Activated CD4-positive, CD25-positive, alpha-beta regulatory T cell (primary cell): ENCODE measurements at regions not wholly inside any gene's neighbourhood (a gene's known extent, or its start where the extent isn't known, plus 50 kb on each side); places are given as distances from the start of the nearest gene placed in this dataset.

Experiments used
- DNase-seq, 4 experiments: peaks; one replicate each; lab custom pipeline; 2025; lab: John Stamatoyannopoulos, UW

DNA sequence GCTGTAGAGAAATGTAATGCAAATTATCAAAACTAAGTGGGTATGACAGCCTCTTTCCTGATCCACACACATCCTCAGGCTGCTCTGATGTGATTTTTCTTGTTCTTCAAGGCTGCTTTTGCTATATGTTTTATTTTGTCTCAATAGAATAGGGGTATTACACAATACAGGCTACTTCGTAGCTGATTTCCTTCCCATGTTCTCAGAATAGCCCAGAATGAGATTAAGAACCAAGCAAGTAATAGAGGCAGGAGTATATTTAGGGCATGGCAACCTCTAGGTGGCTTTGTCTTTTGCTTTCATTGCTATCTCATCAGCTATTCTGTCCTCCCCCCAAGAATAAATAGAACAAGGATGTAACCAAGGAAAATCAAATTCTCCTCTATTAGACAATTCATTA, 241.8 kb downstream of the ALDH8A1 start:
- DNase-seq: no peak

DNA sequence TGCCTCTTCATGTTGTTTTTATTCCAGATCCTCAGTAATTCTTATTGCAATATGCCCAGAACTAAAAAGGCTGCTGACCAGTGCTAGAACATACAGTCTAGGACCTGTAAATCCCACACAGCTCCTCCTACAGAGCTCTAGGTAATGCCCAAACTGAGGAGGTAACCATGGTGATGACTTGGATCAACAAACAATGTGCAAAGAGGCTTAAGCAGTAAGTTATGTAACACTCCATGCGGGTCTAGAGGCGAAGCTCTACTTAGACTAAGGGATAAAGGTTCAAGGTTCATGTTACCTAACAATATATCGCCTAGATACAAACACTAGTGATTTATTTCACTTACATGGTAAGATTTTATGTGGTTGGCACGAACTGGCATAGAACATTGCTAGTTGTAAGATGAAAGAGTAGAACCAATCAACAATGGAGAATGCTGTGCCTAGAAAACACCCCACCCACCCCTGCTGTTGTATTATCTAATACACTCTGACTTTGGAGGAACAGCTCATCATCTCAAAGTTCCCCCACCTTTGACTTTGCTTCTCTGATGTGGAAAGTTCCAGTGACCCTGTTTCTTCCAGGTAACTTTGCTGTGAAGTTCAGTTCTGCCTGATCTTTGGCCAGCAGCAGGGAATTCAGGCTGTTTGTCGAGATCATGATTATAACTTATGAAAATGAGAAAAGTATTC, 242.4 kb downstream of the ALDH8A1 start:
- no peak for DNase-seq

DNA sequence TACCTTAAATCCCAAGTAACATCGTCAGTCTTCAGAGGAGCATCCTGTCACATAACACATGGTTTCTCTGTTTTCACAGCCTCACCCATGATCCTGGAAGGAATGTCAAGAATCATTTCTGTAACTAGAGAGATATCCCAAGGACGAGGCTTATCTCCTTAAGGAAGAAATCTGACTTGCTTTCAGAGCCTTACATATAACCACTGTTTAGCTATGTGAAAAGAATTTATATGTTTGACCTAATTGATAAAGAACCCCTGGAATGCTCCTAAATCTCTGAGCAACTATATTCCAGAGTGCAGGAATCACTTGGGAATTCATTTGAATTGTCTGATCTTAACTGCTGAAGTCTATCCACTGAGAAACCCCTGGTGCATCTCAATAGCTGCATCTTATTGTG, 243.1 kb downstream of the ALDH8A1 start:
- DNase-seq: no peak

DNA sequence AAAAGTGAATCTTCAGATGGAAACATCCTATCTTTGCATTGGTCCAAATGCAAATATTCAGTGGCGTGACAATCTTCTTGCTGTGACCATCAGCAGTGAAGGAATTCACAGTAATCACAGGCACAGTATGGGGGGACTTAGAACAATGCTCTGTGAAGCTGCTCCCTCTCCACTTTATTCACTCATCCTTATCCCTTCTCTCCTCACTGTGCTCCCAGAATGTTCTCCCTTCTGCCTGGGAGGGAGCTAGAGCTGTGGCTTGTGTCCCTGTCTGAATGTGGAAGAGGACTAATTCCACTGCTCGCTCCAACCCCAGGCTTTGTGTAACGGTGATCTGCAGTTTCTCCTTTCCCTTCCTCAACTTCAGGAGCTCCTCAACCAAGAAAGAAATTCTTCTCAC, 243.7 kb downstream of the ALDH8A1 start:
- no peak for DNase-seq

DNA sequence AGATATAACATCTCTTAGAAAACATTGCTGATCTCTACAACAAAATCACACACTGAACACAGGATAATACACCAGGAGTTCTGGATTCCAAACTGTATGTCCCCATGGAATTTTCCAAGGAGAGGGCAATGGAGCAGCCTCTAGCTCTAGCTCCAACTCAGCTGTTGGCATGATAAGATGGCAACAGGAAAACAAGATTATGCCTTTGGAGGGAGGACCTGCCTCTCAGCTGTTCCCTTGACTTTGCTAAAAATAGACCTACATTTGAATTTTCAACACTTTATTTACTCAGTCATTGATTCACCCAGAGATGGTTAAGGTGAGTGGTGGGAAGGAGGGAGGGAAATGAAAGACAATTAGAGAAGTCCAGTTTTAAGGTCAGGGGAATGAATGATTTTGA, 246.7 kb downstream of the ALDH8A1 start:
- DNase-seq: no peak

DNA sequence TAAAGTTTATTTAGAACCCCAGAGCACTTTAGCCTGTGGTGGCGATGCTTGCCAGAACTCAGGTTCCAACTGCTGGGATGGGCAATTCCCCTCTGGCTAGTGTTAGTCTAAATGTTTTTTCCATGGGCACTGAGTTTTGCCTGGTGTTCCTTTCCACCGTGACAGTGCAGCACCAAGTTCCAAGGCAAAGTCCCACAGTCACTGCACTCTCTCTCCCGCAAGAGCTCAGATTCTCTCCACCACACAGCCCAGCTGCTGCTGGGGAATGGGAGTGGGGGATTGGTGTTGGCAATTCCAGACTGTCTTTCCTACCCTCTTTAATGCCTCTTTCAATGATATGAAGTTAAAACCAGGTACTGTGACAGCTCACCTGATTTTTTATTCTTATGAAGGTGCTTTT, 247.6 kb downstream of the ALDH8A1 start:
- DNase-seq: no peak

DNA sequence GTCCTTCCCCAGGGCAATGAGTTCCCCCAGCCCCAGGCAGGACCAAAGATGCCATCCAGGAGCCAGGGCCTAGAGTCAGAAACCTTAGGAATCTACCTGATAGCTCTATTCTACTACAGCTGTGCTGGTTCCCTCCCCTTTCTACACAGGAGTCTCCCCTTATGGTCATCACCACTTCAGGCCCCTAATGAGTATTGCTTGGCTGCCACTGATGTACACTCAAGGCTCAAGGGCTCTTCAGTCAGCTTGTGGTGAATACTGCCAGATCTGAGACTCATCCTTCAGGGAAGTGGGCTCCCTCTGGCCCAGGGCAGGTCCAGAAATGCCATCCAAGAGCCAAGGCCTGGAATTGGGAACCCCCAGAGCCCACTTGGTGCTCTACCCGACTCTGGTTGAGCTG, 248.6 kb downstream of the ALDH8A1 start:
- no peak for DNase-seq

DNA sequence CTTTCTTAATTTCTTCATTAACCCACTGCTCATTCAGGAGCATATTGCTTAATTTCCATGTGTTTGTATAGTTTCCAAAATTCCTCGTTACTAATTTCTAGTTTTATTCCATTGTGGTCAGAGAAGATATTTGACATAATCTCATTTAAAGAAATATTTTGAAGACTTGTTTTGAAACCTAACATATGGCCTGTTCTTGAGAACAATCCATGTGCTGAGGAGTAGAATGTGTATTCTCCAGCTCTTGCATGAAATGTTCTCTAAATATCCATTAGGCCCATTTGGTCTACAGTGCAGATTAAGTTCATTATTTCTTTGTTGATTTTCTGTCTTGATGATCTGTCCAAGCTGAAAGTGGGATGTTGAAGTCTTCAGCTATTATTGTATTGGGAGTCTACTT, 251.7 kb downstream of the ALDH8A1 start:
- DNase-seq: no peak

DNA sequence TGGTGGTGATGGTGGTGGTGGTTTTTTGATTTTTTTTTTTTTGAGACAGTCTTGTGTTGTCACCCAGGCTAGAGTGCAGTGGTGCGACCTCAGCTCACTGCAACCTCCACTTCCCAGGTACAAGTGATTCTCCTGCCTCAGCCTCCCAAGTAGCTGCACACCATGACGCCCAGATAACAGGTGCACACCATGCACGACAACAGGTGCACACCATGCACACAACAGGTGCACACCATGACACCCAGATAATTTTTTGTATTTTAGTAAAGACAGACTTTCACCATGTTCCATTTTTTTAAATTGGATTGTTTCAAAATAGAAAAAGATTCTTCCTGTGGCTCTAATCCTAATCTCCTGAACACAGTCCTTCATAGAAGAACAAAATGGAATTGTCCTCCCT, 257.9 kb downstream of the ALDH8A1 start:
- no peak for DNase-seq

DNA sequence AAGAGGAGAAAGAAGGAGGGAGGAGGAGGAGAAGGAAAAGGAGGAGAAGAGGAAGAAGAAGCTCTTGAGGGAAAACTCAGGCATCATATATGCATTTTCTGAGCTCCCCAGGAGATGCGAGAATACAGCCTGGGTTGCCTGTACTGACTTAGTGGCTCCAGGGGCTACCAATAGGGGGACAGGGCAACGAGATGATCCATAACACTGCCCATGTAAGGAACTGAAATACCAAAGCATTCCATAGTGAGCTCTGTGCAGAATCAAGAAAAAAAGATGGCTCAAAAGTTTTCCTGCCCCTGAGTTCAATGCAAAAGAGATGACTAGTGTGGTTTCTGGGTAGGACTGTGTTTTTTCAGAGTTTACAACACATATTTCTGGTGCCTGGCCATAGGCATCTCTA, 258.7 kb downstream of the ALDH8A1 start:
- DNase-seq: no peak

DNA sequence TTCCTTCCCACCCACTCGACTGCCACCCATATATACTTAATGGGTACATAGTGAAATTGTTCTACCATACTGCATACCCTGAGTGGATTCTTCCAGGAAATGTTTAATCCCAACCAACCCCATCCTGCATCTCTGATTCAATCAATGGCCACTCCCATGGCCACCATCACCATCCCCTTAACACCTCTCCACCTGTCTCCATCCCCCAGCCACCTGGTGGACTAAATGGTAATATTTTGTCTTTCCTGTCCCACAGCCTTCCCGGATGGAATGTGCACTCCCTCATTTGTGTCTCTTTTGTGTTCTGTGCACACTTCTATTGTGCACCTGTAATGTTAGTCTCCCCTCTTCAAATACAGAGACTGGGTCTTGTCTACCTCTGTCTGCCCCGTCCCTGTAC, 259.9 kb downstream of the ALDH8A1 start:
- DNase-seq: no peak

DNA sequence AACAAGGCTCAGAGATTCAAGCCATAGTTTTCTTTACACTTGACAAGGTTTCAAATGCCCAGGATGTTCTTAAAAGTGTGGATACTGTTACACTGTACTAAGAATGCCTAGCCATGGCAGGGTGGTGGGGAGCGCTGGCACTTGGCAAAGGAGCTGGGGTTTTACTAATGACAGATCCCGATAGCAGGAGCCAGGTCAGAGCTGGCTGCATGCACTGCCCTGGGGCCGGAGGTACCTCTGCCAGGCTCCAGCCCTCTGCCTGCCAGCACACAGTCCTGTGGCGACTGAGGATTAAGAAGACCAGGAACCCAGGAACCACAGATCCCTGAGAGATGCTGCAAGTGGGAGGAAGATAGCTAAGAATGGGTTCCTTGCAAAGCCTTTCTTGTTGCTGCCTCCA, 260.3 kb downstream of the ALDH8A1 start:
- DNase-seq: no peak

DNA sequence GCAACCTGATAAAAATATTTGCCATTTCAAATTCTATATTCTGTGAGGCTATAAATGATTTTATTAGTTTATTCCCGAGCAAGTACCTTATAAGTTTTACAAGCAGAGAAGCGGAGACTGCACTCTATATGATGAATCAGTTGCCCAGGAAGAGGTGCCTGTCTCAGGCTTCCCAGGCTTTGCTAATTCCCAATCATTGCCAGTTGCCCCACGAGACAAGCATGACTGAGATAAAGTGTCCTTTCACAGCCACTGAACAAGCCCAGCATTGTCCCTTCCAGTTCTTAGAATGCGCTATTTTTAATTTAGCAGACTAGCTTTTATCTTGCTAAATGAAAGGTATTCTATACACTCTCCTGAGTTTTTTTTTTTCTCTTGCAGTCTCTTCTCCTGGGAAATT, 260.7 kb downstream of the ALDH8A1 start:
- DNase-seq: no peak

DNA sequence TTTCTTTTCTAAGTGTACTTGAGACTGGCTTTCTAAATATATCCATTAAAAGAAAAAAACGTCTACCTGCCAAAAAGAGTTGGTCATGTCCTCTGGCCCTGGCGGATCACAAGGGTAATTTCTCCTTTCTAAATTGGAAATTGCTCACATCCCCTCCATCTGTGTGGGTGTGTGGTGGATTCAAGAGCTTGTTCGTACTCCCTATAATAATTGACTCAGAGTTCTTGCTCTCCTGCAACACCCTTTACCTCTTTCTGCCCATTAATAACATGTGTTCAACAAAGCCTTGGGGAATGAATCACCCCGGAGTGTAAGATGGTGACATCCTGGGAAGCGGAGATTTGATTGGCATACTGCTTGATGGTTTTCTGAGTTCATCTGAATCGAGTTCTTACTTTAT, 263.8 kb downstream of the ALDH8A1 start:
- no peak for DNase-seq

DNA sequence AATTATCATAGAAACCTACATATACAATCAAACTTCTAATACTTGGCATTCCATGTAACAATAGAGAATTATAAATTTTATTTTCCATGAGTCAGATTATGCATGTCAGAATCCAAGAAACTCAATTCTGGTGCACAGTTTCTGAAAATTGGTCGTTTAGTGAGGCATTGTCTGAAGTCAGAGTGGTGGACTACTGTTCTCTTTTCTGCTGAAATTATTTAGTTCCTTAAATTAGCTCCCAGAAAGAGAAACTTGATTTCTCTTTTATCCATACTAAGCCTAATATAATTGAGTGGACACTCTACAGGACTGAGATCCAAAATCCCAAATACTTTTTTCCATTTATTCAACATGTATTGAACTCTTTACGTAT, 265.5 kb downstream of the ALDH8A1 start:
- no peak for DNase-seq

DNA sequence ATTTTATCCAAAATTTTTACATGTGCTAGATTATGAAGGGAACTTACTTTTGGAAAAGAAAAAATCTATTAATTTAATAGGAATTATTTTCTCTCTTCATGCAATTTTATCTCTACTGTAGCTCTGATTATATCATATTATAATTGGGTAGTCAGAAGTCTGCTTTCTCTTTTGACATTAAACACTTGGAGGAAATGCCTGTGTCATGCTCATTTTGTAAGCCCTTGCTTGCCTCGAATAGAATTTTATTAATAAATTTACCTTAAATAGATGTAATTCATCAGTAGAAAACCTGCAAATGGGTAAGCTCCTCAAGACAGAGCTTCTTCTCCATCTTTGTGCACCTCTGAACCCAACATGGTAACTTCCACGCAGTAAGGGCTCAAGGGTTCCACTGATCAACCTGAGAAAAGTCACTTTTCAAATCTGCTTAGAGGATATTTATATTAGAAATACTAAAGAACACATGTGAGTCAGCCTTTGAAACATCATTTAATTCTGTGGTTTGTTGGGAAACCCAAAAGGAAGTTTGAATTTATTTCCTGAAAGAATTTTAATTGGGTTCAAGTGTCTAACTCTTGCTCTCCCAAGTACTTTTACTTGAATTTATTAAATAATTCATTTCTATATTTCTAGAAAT, 266.0 kb downstream of the ALDH8A1 start:
- no peak for DNase-seq

DNA sequence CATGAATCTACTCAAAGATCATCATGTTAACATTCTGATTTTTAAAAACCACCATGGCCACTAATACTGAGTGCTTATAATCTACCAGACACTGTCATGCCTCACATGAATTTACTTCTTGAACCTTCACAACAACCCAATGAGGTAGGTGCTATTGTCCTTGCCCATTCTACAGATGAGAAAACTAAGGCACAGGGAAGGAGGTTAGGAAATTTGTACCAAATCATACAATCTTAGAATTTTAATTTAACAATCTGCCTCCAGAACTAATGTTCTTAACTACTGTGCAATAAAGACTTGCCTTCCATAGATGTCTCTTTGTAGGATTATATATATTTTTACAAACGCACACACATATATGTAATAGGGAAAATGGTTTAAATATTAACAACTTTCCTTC, 269.5 kb downstream of the ALDH8A1 start:
- DNase-seq: no peak

DNA sequence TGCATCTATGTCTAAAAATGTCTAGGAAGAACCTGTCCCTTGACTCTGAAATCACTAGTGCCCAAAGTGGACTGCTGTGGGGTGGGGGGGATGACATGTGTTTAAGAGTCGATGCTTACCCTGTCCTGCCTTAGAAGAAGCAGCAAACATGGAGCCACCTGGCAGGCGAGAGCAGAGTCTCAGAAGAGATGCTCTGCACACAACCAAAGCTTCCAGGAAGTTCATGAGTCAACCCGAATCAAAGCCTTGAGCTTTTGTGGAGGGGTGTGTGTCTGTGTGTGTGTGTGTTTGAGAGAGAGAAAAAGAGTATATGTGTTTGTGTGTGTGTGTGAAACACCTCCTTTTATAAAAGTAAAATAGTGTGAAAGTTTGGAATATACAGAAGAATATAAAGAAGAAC, 269.9 kb downstream of the ALDH8A1 start:
- DNase-seq: no peak

DNA sequence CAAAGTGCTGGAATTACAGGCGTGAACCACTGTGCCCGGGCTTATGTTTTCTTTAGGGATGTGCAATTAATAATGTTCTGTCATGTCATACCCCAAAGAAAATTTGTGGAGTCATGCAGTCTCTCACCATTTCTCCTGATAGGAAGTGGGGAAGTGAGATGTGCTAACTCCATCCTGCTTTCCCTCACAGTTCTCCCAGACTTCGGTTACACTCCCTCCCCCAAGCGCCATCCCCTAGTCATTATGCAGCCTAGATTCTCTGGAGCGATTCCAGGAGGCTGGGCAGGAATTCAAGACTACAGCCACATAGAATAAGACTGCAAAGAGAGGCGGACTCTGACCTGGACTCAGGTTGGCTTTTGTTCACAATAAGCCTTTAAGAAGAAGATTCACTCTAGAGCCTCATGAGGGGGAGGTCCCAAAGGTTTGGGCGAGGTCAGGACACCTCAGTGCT, 271.4 kb downstream of the ALDH8A1 start:
- no peak for DNase-seq

DNA sequence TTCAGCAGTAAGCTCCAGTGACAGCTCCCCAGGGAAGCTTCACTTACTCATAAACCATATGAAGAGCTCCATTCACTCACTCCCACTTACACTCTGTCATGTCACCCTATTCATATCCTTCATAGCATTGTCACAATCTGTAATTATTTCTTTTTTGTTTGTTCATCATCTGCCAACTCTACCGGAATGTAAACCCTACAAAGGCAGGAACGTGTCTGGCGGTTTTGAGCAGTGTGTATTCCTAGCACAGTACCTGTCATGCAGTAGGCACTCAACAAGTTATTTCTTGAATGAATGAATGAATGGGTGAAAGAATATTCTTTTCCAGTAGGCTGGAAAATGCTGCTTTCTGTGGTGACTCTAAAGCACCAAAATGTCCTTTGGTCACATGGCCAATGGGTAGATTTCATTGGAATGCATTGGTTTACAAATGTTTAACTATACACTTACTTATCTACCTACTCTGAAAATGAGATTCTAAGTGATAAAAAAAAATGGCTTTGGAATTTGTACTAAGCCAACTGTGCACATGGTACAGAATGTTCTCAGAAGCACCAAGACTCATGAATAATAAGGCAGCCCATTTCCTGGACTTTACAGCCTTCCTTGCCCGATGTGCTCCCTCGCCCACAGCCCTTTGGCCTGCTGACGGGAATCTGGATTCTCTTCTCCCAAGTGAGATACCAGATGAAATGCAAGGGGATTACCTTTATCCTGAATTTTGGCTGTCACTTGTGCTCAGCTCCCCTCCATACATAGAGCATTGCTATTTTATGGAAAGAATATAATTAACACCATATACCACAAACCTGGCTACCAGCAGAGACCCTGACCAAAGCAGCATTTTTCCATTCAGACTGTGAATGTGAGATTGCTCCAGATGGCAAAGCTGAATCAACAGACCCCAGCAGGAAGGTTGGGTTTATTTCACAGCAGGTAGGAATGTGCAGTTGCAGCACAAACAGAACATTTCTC, 273.3 kb downstream of the ALDH8A1 start:
- DNase-seq: no peak

DNA sequence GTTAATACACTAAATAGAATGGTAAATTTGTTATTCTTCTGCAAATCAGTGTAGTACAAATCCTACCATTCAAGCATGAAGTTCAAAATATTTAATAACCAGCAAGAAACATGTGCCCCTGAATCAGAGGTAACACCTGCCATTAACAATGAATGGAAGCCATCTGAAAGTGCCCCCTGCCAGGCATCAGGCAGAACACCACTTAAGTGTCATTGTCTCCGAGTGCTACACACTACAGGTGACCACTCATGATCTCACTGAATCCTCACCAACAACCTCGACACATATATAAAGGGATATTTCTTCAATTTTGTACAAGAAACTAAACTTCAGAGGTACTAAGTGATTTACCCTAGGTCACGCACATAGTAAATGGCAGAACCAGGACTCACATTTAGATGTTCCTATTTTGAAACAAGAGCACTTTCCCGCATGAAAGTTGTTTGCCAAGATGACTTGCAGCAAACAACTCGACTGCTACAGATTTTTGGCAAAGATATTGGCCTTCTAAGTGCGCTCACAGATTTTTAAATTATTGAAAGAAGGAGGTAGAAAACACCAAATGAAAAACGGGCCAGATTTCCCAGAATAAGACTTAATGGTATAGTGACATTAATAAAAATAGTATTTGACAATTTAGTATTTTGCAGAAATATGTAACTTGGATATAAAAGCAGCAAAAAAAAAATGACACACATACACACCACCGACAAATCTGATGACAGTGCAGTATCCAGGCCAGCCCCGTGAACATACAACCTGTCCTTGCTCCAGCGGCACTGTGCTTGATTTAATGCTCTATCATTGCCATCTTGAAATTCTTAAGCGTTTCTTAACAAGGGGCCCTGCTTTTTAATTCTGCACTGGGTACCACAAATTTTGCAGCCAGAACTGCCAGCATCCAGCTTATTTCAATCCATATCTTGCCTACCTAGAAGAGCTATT, 274.5 kb downstream of the ALDH8A1 start:
- no peak for DNase-seq

DNA sequence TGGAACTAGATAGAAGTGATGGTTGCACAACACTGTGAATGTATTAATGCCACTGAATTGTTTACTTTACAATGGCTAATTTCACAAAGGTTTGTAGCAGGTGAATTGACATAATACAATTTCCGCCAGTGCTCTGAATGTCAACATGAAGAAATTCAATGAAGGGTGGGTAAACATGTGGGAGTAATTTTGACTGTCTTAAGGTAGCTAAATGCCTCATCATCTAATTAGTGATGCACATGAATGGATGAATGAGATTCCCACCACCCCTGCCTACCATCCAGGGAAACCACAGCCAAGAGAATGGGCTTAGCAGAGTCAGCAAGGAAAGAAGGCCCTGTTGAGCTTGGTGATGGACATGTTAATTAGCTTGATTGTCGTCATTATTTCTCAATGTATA, 275.3 kb downstream of the ALDH8A1 start:
- DNase-seq: no peak
